GM21381 (cell line): ENCODE measurements at regions not wholly inside any gene's neighbourhood (a gene's known extent, or its start where the extent isn't known, plus 50 kb on each side); places are given as distances from the start of the nearest gene placed in this dataset.

Experiments used
- ATAC-seq: cut with Tn5 transposase; IDR thresholded peaks from one replicate; pipeline ENCODE4 v1.9.1; 2021; ENCODE audit warnings: mild to moderate bottlenecking, moderate library complexity; ENCODE audit not compliant: unreplicated experiment

DNA sequence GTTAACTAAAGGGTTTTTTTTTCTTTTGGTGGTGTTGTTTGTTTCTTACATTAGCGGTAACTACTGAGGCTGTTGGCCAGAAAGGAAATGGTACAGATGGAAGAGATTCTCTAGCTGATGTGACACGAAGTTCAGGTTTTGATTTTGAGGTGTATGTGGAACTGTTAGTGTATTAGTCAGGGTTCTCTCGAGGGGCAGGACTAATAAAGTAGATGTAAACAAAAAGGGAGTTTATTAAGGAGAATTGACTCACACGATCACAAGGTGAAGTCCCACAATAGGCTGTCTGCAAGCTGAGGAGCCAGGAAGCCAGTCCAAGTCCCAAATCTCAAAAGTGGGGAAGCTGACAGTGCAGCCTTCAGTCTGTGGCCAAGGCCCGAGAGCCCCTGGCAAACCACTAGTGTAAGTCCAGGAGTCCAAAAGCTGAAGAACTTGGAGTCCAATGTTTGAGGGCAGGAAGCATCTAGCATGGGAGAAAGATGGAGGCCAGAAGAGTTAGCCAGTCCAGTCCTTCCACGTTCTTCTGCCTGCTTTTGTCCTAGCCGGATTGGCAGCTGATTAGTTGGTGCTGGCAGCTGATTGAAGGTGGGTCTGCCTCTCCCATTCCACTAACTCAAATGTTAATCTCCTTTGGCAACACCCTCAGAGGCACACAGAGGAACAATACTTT, 577.6 kb downstream of the EFNB2 start:
- no peak for ATAC-seq

DNA sequence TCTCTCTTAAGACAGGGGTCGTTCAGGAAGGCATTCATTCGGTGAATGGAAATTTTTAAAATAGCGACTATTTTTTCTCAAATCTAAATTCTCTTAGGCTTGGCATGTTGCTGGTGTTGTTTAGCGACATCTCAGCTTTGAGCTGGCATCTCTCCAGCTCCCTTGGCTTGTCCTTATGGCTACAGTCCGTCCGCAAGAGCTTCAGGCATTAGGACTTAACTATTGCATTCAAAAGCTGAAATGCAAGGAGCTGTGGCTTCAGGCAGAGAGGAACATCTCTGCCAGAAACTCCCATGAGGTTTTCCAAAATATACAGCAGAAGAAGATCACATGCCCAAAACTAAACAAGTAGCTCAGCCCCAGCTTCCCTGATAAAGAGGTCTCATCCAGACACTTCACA, 578.5 kb downstream of the EFNB2 start:
- ATAC-seq = no peak

DNA sequence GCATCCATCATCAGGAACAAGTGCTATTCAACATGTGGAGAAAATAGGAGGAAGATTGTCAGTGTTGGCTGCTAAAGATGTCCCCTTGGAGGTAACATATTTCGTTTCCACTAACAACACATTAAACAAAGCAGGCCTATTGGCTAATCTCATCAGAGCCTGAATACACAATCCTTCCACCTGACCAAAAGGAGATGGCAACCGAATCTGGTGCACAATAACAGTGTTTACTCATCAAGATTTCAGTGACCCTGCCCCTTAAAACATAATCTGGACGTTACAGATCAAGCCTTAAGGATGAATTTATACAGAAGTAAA, 582.5 kb downstream of the EFNB2 start:
- ATAC-seq = no peak

DNA sequence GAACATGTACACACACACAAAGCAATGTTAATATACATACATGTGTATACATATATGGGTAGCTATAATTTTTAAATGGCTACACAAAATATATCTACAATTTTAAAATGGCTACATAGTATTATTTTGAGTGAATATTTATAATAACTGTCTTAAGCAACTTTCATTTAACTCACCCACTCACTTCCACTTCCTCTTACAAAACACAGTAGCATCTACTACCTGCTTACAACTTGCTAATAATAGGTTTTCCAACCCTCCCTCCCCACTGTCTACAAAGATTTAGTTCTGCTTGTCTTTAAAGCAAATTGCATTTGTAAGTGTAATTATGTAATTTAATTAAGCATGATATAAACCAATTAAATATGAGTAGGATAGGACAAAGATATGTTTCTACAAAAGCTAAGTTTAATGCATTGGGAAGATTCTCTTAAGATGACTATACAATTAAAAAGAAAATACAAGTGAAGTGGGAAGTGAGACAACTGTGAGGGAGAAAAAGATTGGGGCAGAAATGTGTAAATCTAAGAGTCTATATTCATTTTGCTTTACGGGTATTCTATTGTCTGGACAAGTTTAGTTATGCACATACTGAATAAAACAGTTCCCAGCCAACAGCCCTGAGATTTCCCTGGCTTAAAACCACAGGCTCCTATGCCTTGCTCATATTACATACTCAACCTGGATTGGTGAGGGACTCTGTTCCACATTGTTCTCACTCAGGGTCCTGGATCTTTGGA, 583.1 kb downstream of the EFNB2 start:
- ATAC-seq = no peak

DNA sequence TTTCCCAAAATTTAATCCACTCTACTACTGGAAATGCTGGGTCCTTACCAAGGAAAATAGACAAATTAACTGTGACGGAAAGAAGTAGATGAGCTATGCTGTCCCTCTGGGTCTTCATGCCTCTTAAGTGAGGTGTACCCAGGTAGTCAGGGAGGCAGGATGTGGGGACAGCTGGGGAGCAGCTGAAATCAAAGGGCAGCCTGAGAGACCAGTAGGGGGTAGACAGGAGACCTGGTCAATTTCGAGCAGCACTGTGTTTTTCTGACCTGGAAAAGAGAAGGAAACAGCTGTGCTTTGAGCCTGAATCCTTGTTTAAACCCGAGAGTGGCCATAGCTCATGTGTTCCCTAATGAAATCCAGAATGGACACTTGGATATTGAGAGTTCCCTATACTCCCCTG, 587.3 kb downstream of the EFNB2 start:
- ATAC-seq = no peak

DNA sequence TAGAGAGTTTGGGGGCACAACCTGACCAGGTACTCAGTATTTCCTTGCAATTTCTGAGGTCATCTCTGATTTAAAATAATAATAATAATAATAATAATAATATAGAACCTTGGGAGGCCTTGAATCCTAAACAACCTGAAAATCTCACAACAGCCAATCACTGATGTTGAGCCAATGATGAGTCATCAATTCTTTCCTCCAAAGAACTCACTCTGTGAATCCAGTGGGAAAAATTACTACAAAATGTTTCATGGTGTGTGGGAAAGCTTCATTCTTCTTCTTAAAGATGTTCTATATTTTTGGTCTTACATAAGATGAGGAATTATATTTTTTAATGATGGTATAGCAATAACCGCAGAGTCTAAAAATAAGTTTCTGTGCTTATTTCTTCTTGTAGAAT, 594.6 kb downstream of the EFNB2 start:
- ATAC-seq = no peak

DNA sequence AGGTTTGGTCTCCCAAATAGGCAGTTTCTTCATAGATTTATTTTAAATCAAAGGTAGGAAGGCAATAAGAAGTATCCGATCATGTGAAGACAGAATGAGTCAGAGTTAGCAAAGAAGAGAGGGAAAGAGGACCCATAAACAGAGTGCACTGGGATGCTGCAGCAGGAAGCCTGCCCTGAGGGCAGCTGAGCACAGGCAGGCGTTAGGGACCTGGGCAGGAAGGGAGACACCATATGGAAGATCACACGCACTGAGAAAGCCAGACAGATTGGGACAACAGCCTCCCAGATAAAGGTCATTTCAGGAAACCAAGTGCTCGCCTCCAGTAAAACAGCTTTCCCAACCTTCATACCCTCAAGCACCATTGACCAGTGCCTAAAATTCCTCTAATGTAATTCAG, 598.0 kb downstream of the EFNB2 start:
- no peak for ATAC-seq

DNA sequence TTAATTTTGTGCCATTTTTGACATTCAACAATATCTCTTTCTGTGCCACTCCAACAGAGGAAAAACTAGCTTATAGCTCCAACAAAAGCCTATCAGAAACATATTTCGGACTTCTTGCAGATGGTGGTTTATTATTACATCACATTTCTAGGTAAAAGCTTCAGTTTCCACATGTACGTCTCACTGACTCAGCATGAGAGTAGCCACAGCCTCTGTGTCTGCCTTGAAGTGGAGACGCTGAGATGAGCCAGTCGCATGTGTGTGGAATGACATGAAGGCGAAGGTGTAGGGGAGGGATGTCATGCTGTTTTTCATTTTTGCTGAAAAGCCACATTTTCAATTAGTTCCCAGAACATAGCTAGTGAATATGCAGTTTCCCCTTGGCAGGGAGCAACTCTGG, 598.6 kb downstream of the EFNB2 start:
- no peak for ATAC-seq

DNA sequence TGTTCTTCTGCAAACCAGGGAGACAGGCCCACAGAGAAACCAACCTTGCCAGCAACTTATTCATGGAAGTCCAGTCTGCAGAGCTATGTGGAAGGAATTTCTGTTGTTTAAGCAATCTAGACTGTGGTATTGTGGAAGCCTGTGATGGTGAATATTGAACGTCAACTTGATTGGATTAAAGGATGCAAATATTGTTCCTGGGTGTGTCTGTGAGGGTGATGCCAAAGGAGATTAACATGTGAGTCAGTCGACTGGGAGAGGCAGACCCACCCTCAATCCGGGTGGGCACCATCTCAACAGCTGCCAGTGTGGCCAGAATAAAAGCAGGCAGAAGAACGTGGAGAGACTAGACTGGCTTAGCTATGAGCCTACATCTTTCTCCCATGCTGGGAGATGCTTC, 606.0 kb downstream of the EFNB2 start:
- no peak for ATAC-seq

DNA sequence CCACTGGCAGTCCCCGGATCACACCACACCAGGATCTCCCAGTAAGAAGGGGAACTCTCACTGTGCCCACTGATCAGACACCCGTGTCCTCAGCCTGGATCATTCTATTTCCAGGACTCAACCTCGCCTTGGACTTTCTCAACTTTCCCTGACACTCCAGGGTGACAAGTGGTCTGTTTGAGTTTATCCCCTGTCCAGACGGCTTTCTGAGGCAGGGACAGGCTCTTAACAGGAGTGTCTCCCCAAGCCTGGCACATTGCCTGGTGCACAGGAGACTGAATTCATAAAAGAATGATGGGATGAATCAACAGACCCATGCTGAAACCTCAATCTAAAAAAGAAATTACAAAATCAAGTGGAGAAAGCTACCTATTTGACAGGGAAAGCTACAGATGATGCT, 606.6 kb downstream of the EFNB2 start:
- ATAC-seq = no peak

DNA sequence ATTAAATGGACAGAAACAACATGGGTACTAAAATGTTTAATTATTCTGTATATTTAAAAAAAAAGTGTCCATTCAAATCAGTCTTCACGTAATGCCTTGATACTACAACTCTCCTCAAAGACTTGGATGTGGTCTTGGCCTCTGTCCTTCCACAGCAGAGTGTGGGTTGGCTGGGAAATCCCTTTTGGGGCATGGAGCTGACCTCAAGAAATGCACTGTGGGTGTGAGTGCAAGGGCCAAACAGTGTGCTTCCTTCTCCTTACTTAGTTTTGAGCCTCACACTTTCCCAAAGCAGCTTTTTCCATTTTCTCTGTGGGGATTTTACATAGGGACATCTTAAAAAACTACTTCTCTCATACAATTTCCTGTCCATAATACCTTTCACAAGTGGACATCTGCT, 607.4 kb downstream of the EFNB2 start:
- ATAC-seq = no peak

DNA sequence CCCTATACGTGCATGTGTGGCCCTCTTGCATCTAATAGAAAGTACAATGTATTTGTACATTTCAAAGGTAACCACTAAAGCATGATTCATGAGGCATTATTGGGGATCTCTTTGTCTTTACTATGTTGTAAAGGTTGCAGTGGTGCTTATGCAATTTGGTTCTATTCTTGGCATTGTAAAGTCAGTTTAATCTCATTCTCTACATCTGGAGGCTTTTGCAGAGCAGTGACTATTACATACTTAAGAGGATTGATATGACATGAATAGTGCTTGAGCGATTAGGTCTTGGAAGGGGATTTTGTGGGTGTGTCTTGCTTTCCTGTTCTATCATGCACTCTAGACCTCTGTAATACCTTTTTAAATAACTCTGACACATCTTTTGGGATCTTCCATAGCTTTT, 610.0 kb downstream of the EFNB2 start:
- no peak for ATAC-seq

DNA sequence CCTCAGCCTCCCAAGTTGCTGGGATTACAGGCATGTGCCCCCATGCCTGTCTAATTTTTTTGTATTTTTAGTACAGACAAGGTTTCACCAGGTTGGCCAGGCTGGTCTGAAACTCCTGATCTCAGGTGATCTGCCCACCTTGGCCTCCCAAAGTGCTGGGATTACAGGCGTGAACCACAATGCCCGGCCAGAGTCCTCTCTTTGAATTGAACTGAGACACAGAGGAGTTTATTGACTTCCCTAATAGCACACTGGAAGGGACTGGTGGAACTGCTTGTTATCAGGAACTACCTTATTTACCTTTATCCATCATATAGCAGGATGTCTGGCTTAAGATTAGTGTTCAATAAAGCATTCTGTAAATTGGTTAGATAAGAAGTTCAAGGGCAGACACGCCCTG, 613.8 kb downstream of the EFNB2 start:
- no peak for ATAC-seq

DNA sequence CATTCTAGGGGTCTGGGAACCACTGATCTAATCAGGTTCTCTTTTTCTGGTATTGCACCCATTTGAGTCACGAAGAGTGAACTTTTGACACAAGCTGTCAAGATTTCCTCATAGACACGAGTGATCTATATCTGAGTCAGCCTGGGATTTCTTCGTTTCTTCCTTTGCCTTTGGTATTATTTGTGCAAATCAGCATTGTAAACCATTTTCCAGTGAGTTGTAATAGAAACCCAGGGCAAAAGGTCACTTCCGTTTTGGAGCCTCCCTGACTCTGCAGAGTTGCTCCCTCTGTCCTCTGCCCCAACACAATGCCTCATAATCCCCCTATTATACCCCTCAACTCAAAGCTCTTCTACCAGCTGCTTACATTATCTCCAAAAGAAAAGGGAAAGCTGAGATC, 615.1 kb downstream of the EFNB2 start:
- no peak for ATAC-seq

DNA sequence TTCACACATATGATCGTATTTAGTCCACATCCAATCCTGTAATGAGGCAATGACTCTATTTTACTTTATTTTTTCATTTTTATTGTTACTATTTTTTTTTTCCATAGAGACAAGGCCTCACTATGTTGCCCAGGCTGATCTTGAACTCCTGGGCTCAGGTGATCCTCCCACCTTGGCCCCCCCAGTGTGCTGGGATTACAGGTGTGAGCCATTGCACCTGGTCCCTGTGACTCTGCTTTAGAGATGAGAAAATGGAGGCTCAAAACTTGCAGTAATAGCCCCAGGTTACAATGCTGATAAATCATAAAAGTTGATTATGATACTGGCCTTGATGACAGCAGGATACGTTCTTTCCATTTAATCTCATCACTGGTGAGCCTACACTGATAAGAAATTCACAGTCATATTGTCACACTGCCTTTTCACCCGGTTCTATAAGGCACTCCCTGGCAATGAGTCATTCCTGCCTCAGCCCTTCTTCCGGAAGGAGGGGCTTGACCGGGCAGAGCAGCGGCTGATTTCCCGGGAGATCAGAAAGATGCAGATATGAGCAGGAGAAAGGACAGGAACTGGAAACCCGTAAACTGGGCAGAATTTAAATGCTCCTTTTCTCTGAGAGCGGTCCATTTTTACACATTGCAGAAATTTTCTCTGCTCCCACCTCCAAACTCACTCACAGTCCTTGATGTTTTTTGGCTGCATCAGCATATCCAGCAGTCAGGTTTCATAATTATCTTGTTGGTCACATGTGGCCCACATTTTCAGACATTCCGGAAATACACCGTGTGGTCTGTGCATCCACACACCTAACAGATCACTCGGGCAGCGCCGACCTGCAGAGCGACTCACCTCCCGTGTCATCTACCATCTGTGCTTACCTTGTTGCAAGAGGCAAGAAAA, 616.4 kb downstream of the EFNB2 start:
- no peak for ATAC-seq

DNA sequence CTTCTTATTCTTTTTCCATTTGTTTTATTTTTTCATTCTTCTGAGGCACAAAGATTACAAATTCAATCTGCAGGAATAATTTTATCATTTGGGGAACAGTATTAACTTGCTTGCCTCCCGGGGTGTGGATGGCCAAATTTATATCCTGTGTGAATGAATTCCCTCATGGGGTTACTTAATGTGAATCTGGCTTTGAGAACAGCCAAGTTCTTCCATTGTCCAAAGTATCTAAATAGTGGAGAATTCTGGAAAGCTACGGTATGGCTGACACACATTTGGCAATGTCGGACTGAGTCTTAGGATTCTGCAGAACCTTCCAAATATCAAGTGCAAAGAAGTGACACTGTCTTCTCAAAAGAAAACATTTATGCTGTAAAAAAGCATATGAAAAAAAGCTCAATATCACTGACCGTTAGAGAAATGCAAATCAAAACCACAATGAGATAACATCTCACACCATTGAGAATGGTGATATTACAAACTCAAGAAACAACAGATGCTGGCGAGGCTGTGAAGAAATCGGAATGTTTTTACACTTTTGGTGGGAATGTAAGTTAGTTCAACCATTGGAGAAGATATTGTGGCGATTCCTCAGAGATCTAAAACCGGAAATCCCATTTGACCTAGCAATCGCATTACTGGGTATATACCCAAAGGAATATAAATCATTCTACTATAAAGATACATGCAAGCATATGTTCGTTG, 620.2 kb downstream of the EFNB2 start:
- no peak for ATAC-seq

DNA sequence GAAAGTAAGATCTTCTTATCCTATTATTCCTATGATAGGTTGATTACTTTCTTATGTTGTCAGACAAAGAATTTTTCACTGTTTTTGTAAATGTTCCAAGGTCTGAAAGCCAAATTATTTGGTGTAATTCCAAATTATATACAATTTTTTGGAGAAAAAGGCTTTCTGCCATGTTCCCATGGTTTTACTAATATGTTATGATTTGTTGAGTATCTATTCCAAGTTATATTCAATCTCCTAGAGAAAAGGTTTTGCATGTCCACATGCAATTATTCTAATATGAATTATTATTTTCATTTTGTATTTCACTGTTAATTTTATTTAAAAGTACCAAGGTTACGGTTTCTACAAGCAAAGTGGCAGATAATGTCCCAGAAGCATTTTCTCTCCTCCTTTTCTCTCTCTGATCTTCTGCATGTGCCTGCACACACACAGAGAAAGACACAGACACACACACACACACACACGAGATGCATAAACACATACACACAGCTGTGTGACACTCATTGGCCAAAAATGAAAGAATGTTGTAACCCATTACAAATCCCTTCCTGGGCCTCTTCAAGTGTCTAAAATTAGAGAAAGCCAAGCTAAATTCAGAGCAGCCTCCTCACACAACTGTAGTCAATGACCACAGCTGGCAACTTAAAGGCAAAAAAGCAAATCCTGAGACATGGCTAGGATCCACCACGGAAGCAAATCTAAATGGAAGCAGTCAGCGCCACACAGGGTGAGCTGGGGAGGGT, 621.0 kb downstream of the EFNB2 start:
- no peak for ATAC-seq

DNA sequence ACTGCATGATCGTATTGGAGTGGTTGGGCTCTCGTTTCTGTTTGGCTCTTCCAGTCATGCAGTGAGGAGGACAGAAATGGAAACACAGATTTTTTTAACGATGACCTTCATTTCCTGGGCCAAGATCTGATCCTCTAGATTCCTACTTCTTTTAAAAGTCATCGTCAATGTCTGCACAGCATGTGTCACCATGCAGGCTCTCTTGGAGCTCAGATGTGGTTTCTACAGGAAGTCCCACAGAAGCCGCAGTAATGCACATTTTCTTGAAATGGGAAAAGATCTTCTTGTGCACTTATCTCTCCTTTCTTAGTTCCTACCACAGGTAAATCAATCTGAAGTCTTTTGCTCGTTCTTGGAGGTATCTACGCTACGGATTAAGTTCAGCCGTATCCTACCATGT, 626.9 kb downstream of the EFNB2 start:
- ATAC-seq = no peak

DNA sequence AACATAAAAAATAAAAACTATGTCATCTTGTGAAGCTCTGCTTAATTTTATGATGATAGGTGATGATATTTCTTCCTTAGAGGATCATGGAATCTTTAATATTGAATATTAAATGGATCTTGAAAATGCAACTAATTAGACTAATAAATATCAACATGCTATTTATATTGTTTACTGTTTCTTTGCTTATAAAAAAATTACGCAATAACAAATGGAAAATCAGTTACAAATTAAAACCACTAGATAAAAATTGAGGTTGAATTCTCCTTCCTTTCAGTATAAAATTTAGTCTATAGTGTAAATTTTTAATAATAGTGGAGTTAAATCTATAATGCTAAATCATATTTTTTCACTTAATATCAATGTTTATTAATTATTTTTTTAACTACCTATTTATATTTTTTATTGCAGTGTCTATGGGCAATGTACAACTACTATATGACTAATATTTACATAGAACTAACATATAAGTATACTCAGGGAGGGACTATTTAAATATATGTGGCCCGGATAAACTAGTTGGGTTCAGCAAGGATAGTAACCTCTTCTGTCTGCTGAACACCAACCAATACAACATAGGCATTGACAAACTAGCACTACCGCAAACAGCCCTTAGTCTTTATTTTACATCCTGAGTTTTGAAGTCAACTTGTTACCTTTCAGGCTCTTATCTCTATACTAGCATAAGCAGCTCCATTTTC, 628.0 kb downstream of the EFNB2 start:
- no peak for ATAC-seq

DNA sequence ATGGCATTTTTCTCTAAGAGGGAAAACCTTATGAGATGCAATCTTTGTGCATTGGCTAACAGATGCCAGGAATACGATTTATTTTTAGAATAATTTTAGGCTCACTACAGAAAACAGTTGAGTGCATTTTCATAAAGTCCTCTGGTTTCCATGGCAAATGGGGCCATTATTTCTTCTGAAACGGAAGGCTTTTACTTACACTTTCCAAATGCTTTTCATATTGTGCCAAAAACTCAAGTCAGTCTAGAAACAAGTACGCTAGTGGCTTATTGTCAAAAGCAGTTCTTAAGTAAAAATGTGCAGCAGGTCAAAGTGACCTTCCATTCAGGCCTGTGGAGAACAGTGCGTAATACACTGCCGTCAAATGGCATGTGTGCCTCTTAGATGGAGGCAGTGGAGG, 628.7 kb downstream of the EFNB2 start:
- no peak for ATAC-seq
